ENCODE measurements at regions not wholly inside any gene's neighbourhood (a gene's known extent, or its start where the extent isn't known, plus 50 kb on each side); places are given as distances from the start of the nearest gene placed in this dataset.

- TF ChIP-seq POLR2A (IDR thresholded peaks at IDR 0.05) (no peak), CTCF (IDR thresholded peaks at IDR 0.05) (no peak)
These were observed 197.0 kb downstream of the SQOR start for GRCh38 chr15:45831787-45832186.

Data from body of pancreas (tissue), 4 donors.